Activated CD4-positive, alpha-beta T cell treated with anti-CD3 and anti-CD28 coated beads, Interleukin-2, amount 10 ng/mL, durations not matched to agents 7 days and 5 days (primary cell): ENCODE measurements at regions not wholly inside any gene's neighbourhood (a gene's known extent, or its start where the extent isn't known, plus 50 kb on each side); places are given as distances from the start of the nearest gene placed in this dataset.

Source experiments
- CTCF ChIA-PET: fragments of 350-600 bp; sonication (Branson Sonifier 250); formaldehyde crosslinking; loops from one replicate; lab custom pipeline; 2021; ENCODE audit warnings: antibody characterized with exemption; lab: Charles Lee
- POLR2A ChIA-PET: fragments of 350-600 bp; sonication (Branson Sonifier 250); formaldehyde crosslinking; loops from one replicate; lab custom pipeline; 2021; ENCODE audit warnings: antibody characterized with exemption; lab: Charles Lee
- DNase-seq: peaks from one replicate; pipeline ENCODE4 v3.0.0-alpha.2; 2020
- H3K27ac Mint-ChIP-seq: one replicate; pipeline ENCODE4 v1.8.0; 2021; ENCODE audit warnings: mild to moderate bottlenecking, moderate library complexity, mixed read lengths
- H3K27me3 Mint-ChIP-seq: one replicate; pipeline ENCODE4 v1.8.0; 2021; ENCODE audit warnings: mixed read lengths
- H3K36me3 Mint-ChIP-seq: one replicate; pipeline ENCODE4 v1.8.0; 2021; ENCODE audit warnings: low read depth, mixed read lengths
- H3K4me1 Mint-ChIP-seq: one replicate; pipeline ENCODE4 v1.8.0; 2021; ENCODE audit warnings: mixed read lengths
- H3K4me3 Mint-ChIP-seq: one replicate; pipeline ENCODE4 v1.8.0; 2021; ENCODE audit warnings: mild to moderate bottlenecking, moderate library complexity, mixed read lengths
- H3K9me3 Mint-ChIP-seq: one replicate; pipeline ENCODE4 v1.8.0; 2021; ENCODE audit warnings: mixed read lengths

DNA sequence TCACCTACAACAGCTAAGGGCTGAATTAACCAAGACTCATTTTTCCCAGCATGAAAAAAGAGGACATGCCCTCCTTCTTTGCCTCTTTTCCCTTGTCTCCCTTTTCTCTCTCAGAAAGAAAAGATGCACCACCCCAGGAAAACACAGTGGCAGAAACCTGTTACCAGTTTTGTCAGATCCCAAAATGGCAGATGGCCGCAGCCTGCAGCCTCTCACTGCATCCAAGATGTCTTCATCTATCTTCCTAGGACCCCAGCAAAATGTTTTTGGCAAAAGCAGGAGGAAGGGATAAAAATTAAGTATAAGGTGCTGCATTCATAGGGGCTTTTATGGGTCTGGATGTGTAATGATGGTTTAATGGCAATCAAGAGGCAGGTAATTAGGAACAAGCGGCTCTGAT is 266.6 kb upstream of the NPVF start:
- H3K9me3 Mint-ChIP-seq = no peaks in the 10 kb centered on the region
- peaks cover 16% of the 10 kb centered on the region for H3K4me1 Mint-ChIP-seq
- H3K36me3 Mint-ChIP-seq = peaks cover 5% of the 10 kb centered on the region
- ChIA-PET CTCF (no interaction called here), POLR2A (no interaction called here)
- no peak for DNase-seq
- H3K27ac Mint-ChIP-seq = no peak overlapping the region
- H3K4me3 Mint-ChIP-seq = no peak overlapping the region
- H3K27me3 Mint-ChIP-seq = peaks cover under 1% of the 10 kb centered on the region

DNA sequence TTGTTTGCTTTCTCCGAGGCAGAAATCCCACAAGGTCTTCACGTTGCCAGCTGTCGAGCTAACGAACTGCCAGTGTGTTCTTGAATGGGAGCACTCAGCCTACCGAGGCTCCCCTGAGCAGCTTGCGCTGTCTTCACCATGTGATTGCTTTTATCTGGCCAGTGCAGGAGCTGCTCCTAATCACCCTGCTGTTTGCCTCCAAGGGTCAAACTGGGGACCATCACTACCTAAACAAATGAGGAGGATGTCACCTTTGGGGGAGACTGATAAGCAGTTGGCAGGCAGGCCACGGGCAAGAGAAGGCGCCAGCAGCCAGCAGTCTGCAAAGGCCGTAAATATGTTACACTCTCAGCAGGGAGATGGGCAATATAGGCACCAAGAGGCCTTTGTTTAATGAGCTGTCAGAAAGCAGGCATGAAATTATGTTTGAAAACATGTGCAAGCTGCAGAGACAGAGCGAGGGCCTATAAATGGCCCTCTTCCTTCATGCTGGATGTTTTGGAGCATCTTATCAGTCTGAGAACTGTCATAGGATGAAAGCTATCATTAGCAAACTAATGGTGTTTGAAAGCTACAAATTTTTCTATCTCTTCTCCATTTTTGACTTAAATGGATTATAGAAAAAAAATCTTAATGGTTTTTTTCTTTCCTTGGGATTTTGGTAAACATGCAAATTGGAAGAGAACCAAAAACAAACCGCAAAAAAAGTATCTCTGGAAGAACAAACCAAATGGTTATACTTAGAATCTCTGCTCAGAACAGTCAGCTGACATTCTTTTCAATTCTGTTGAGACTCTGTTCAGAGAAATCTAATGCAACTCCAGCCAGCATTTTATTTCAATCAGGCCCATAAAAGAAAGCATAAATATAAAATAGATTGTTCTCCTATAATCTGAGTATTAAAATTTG is 267.3 kb upstream of the NPVF start:
- POLR2A ChIA-PET = no interaction called here
- CTCF ChIA-PET = interaction anchor here (0.6 kb wide), 2 partner anchors 121 to 397 kb away, joined by 3 to 5 read pairs; no protein-coding TSS in a partner anchor

DNA sequence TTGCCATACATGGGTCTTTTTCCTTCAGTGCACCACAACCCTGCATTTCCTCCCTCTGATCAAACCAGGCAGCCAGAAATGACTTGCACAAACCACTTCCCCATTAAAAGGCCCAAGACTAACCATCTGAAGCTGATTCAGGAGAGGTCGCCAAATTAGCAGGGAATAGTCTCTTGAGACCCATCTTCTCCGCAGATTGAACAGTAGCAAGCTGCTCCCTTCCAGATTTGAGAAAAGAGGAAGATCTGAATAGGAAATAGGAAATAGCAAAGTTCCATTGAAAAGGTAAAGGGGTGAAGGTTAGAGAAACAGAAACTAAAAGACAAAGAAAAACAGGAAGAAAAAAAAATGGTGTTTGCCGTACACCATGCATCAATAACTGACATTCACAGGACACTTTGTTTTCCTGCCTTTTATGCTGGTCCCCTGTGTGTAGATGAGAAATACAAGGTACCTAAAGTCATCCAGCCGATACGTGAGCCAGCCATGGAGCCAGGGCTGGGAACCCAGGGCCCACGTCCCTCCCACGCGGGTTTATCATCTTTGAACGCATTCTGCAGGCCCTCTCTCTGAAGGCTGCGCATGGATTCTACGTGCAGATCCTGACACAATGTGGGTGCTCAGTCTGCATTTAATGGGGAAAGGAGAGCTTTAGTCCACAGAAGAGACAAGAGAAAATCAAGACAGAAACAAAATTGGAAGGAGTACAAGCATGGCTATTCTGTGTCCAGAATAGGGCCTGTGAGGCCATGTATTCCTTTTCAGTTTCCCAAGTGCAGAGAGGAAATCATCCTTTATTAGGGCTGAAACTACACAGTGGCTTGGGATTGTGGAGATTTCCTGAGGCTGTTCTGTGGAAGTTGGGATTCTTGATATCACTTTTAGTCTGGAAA is 268.4 kb upstream of the NPVF start:
- Mint-ChIP-seq H3K36me3 (peaks cover 5% of the 10 kb centered on the region), H3K4me1 (peaks cover 16% of the 10 kb centered on the region), H3K9me3 (no peaks in the 10 kb centered on the region), H3K27ac (peak overlapping the region; percentile 95), H3K27me3 (peaks cover 3% of the 10 kb centered on the region), H3K4me3 (peak overlapping the region; percentile 71)
- CTCF ChIA-PET = no interaction called here
- POLR2A ChIA-PET = no interaction called here
- peak; percentile 41 for DNase-seq

More for the DNA sequence above, 267.3 kb upstream of the NPVF start:
- Mint-ChIP-seq H3K4me1 (peaks cover 16% of the 10 kb centered on the region), H3K27ac (no peak overlapping the region), H3K36me3 (peaks cover 5% of the 10 kb centered on the region), H3K9me3 (no peaks in the 10 kb centered on the region), H3K27me3 (no peaks in the 10 kb centered on the region), H3K4me3 (no peak overlapping the region)
- no peak for DNase-seq

DNA sequence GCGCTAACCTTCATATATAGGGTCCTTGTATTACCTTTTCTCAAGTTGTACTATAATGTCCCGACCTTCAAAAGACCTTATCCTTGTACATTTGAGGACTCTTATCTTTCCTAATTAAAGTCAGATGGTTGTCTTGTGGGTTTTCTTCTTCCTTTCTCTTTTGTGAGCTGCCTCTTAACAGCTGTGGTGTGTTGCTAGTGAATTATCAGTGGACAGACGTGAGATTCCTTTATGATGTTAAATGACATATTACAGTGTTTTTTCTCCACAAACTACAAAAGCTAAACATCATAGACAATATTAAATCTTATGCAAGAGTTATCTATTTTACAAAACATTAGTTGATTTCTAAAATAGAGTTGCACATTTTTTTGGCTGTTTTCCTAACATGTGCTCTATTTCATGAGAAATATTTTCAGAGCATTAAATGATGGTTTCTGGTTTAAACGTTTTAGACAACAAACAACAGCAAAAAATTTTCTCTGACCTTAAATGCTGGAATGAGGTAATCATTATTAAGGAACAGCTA is 272.2 kb upstream of the NPVF start:
- POLR2A ChIA-PET = no interaction called here
- no peak for DNase-seq
- Mint-ChIP-seq H3K27ac (no peak overlapping the region), H3K4me3 (no peak overlapping the region), H3K27me3 (peaks cover 4% of the 10 kb centered on the region), H3K9me3 (no peaks in the 10 kb centered on the region), H3K36me3 (peaks cover 5% of the 10 kb centered on the region), H3K4me1 (peaks cover 16% of the 10 kb centered on the region)
- CTCF ChIA-PET = interaction anchor here (1.1 kb wide), 1 partner anchor 10 kb away, joined by 4 read pairs; no protein-coding TSS in a partner anchor

DNA sequence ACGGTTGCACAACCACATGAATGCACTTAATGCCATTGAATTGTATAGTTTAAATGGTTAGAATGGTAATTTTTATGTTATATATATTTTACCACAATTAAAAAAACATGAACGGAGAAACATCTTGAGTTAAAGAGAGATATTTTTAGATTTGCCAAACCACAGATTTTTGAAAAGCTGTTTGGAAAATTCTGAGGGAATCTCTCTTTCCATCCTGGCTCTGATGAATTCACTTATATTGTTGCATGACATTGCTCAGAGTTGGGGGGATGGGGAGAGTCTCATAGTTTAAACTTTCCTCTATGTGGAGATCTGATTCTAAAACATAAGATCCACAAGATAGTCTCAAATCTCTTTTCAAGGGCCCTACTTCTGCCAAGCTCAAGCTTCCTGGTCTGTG is 275.0 kb upstream of the NPVF start:
- H3K27ac Mint-ChIP-seq = no peak overlapping the region
- no peak overlapping the region for H3K4me3 Mint-ChIP-seq
- POLR2A ChIA-PET = no interaction called here
- CTCF ChIA-PET = no interaction called here
- no peaks in the 10 kb centered on the region for H3K9me3 Mint-ChIP-seq
- DNase-seq = no peak
- no peaks in the 10 kb centered on the region for H3K36me3 Mint-ChIP-seq
- H3K27me3 Mint-ChIP-seq = peaks cover 4% of the 10 kb centered on the region
- no peaks in the 10 kb centered on the region for H3K4me1 Mint-ChIP-seq

DNA sequence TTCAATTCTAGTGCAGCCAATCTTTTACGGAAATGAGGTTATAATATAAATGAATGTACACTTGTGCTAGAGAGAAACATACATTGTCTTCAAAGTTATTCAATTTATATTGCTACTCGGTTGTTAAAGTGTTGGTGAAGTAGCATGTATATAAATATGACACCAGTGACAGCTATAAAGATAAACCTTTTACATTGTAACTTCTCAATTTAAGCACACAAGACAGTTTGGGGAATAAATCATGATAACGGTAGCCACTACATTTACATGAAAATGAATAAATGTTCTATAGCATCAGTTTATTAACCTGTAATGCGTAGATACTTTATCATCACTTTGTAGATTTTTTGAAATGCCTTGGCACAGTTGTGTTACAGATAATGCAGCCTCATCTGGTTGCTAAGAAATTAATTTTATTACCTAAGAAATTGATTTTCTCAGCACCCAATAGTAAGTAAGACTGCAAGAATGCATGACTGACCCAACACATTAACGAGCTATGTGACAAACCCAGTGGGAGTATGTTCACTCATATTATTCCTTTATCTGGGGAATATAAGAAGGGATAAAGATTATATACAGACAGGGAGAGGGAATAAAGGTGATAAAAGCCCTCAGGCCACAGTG is 283.9 kb upstream of the NPVF start:
- CTCF ChIA-PET = no interaction called here
- H3K4me1 Mint-ChIP-seq = peaks cover 3% of the 10 kb centered on the region
- H3K27me3 Mint-ChIP-seq = peaks cover 3% of the 10 kb centered on the region
- H3K4me3 Mint-ChIP-seq = no peak overlapping the region
- H3K36me3 Mint-ChIP-seq = no peaks in the 10 kb centered on the region
- peaks cover 3% of the 10 kb centered on the region for H3K9me3 Mint-ChIP-seq
- no peak overlapping the region for H3K27ac Mint-ChIP-seq
- no peak for DNase-seq
- POLR2A ChIA-PET = no interaction called here

DNA sequence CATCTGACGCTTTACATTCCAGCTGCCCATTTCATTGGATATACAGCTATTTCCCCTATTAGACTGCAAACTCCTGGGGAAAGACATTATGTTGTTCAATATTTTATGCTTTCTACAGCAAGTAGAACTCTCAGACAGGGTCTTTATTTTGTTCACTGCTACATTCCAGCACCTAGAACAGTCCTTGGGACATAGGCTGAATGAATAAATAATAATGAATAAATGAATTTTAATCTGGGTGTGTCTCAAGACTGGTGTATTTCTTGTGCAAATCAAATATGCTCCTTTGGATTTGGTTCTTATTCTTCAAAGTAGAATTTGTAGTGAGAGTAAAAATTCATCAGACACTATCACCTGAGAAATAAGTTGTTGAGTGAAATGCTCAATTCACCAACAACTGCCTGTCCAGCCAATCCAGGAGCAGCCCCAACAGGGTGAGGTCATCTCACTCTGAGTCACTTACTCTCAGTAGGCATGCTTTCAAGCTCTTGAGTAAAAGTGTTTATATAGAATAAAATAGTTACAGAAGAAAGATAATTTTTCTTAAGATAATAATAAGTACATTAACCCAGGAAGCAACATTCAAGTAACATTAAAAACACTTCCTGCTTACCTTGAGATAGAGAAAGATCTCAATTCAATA is 287.5 kb upstream of the NPVF start:
- Mint-ChIP-seq H3K27ac (peak overlapping the region; percentile 33), H3K27me3 (no peaks in the 10 kb centered on the region), H3K9me3 (peaks cover 3% of the 10 kb centered on the region), H3K4me3 (no peak overlapping the region), H3K36me3 (peaks cover 7% of the 10 kb centered on the region), H3K4me1 (peaks cover 16% of the 10 kb centered on the region)
- POLR2A ChIA-PET = no interaction called here
- CTCF ChIA-PET = interaction anchor here (0.6 kb wide), 1 partner anchor 401 kb away, joined by 3 read pairs; no protein-coding TSS in a partner anchor
- DNase-seq = no peak

DNA sequence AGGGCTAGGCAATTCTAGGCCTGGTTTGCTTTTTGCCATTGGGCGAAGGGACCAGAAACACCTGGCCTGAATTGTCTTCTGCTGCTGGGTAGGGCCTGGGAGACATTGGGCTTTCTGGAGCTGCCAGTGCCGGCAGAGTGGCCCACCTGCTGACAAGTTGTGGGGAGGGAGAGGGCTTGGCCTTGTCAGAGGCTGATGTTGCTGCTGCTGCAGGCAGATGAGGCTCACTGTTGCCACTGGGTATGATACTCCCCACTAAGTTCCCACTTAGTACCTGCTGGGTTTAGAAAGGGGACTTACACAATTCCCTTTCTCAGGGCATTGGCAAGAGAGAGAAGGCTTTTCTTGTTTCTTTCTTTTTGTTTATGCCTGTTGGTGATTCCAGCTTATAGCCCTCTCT is 289.6 kb upstream of the NPVF start:
- Mint-ChIP-seq H3K4me3 (no peak overlapping the region), H3K27ac (no peak overlapping the region), H3K4me1 (peaks cover 35% of the 10 kb centered on the region), H3K9me3 (peaks cover 8% of the 10 kb centered on the region), H3K27me3 (no peaks in the 10 kb centered on the region), H3K36me3 (peaks cover 9% of the 10 kb centered on the region)
- DNase-seq = no peak
- CTCF ChIA-PET = interaction anchor here (1.0 kb wide), 1 partner anchor 14 kb away, joined by 3 read pairs; no protein-coding TSS in a partner anchor
- POLR2A ChIA-PET = no interaction called here

DNA sequence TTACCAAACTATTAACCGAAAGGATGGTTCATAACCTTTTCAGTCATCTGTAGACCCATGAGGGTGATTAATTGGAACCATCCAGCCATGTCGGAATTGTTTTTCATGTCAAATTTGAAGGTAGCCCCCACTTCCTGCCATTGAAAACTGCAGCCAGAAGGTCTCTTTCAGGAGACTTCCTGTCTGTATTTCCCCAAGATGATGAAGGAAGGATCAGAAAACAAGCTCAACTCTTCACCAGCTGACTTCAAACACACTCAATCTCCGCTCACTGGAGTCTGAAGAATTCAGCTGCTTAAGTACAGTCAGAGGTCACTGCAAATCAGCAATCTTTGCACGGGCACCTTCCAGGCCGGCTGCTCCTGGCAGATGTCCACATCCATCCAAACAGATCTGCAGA is 291.7 kb upstream of the NPVF start:
- peaks cover 14% of the 10 kb centered on the region for H3K9me3 Mint-ChIP-seq
- no peak overlapping the region for H3K4me3 Mint-ChIP-seq
- H3K27ac Mint-ChIP-seq = peak overlapping the region; percentile 86
- H3K4me1 Mint-ChIP-seq = peaks cover 40% of the 10 kb centered on the region
- POLR2A ChIA-PET = no interaction called here
- peak; percentile 12 for DNase-seq
- peaks cover 13% of the 10 kb centered on the region for H3K36me3 Mint-ChIP-seq
- CTCF ChIA-PET = interaction anchor here (0.6 to 1.5 kb wide), 5 partner anchors 8 to 1553 kb away, joined by 3 read pairs; no protein-coding TSS in a partner anchor
- peaks cover 4% of the 10 kb centered on the region for H3K27me3 Mint-ChIP-seq

DNA sequence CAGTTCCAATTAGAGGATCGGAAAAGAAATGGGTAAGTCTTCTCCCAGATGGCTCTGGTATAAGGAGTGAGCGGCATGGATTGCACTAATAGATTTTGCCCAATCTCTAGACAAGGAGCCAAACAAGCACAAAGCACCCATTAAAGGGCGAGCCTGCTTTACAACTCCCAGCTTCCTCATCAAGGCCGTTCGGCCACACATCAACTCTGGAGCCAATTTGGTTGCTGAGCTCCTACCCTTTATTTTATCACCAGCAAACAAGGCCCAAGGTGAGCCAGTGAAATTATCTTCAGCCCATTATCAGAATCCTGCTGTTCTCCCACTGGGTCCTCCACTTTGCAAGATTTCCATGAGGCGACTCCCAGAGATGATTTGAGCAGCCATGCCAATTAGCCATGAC is 292.2 kb upstream of the NPVF start:
- ChIA-PET POLR2A (no interaction called here), CTCF (interaction anchor here (0.6 to 1.5 kb wide), 4 partner anchors 12 to 1554 kb away, joined by 3 read pairs; no protein-coding TSS in a partner anchor)

DNA sequence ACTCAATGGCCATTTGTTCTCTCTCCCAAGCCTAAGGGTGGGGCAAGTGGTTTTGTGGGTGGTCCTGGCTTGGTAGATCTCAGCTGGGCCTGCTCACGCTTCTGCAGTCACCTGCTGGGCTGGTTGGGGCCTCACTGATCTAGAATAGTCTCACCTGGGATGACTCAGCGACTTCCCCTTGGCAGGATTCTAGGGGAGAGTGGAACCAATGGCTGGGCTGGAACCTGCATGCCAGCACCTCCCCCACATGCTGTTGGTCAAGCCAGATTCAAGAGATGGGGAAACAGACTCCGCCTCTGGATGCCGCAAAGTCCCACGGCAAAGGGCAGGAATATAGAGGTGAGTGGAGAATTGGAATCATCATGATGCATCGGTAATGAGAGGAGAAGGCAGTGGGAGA is 292.9 kb upstream of the NPVF start:
- no peak overlapping the region for H3K27ac Mint-ChIP-seq
- peaks cover 11% of the 10 kb centered on the region for H3K9me3 Mint-ChIP-seq
- no peak overlapping the region for H3K4me3 Mint-ChIP-seq
- peaks cover 10% of the 10 kb centered on the region for H3K27me3 Mint-ChIP-seq
- peaks cover 13% of the 10 kb centered on the region for H3K36me3 Mint-ChIP-seq
- ChIA-PET CTCF (interaction anchor here (1.2 to 1.5 kb wide), 2 partner anchors 11 to 16 kb away, joined by 3 read pairs; no protein-coding TSS in a partner anchor), POLR2A (no interaction called here)
- H3K4me1 Mint-ChIP-seq = peaks cover 37% of the 10 kb centered on the region
- no peak for DNase-seq

More for the DNA sequence above, 292.2 kb upstream of the NPVF start:
- peaks cover 6% of the 10 kb centered on the region for H3K27me3 Mint-ChIP-seq
- H3K4me1 Mint-ChIP-seq = peaks cover 37% of the 10 kb centered on the region
- DNase-seq = no peak
- peaks cover 11% of the 10 kb centered on the region for H3K9me3 Mint-ChIP-seq
- H3K4me3 Mint-ChIP-seq = no peak overlapping the region
- peaks cover 13% of the 10 kb centered on the region for H3K36me3 Mint-ChIP-seq
- H3K27ac Mint-ChIP-seq = peak overlapping the region; percentile 86
